Loucy (cell line): ENCODE measurements at regions not wholly inside any gene's neighbourhood (a gene's known extent, or its start where the extent isn't known, plus 50 kb on each side); places are given as distances from the start of the nearest gene placed in this dataset.

ENCODE experiments used
- EZH2phosphoT487 ChIP-seq: fragments of 200-600 bp; IDR thresholded peaks from 2 replicates; pipeline ENCODE4 v1.6.1; 2018; ENCODE audit warnings: antibody characterized with exemption, mild to moderate bottlenecking, moderate library complexity, borderline replicate concordance
- TF ChIP-seq, protein P1 (sequence below): fragments of 200-600 bp; sonication (generic); conservative IDR thresholded peaks from 2 replicates; pipeline ENCODE4 v1.5.1; 2014; ENCODE audit warnings: mild to moderate bottlenecking, antibody characterized with exemption, low read length

DNA sequence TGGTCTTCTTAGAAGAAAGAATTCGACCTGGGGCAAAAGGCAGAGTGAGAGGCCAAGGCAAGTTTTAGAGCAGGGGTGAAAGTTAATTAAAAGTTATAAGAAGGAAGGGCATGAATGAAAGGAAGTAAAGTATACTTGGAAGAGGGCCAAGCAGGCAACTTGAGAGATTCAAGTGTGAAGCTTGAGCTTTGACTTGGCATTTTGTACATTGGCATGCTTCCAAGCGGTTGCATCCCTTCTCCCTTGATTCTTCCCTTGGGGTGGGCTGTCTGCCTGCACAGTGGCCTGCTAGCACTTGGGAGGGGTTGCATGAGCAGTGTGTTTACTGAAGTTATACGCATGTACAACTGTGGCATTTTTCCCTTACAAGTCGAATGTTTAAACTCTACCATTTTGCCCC, 74.8 kb upstream of the MGAT4C start:
- TF ChIP-seq, protein P1, sequence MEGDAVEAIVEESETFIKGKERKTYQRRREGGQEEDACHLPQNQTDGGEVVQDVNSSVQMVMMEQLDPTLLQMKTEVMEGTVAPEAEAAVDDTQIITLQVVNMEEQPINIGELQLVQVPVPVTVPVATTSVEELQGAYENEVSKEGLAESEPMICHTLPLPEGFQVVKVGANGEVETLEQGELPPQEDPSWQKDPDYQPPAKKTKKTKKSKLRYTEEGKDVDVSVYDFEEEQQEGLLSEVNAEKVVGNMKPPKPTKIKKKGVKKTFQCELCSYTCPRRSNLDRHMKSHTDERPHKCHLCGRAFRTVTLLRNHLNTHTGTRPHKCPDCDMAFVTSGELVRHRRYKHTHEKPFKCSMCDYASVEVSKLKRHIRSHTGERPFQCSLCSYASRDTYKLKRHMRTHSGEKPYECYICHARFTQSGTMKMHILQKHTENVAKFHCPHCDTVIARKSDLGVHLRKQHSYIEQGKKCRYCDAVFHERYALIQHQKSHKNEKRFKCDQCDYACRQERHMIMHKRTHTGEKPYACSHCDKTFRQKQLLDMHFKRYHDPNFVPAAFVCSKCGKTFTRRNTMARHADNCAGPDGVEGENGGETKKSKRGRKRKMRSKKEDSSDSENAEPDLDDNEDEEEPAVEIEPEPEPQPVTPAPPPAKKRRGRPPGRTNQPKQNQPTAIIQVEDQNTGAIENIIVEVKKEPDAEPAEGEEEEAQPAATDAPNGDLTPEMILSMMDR = no peak
- TF ChIP-seq EZH2phosphoT487 = no peak
